ENCODE measurements at regions not wholly inside any gene's neighbourhood (a gene's known extent, or its start where the extent isn't known, plus 50 kb on each side); places are given as distances from the start of the nearest gene placed in this dataset.

DNA sequence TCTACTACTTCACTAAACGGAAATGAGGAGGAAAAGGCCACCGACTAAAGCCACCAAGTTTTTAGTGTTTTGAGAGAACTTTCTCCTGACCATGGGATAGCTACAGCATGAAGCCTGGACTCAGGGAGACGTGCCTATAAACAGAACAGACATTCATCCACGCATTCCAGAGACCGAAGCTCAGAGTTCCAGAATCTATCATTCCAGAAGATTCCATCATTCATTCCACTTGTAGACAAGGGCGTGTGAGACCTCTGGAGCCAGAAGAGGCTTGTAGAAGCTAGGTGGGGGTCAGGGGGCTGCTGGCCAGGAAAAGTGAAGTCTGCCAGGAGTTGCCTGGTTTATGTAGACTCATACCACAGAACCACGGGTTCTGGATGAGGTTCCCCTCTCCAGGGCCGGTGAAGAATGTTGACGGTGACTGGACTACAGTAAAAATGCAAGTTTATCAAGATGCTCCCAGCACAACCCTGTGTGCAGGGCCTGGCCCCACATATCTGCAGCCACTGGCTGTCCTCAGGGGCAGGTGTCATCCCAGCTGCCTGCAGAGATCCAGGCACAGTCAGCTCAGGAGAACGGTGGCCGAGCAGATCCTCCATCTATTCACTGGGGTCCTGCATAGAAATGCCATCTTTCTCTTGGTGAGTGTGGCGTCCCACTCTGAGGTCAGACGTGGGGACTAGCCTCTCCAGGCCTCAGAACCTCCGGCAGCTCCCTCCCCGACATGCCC lies 215.7 kb downstream of the USP6NL start:
- TF ChIP-seq ZNF274 (IDR thresholded peaks at IDR 0.05; ENCODE audit: borderline replicate concordance, extremely low read depth, low read length) = no peak
- TF ChIP-seq, protein P1, sequence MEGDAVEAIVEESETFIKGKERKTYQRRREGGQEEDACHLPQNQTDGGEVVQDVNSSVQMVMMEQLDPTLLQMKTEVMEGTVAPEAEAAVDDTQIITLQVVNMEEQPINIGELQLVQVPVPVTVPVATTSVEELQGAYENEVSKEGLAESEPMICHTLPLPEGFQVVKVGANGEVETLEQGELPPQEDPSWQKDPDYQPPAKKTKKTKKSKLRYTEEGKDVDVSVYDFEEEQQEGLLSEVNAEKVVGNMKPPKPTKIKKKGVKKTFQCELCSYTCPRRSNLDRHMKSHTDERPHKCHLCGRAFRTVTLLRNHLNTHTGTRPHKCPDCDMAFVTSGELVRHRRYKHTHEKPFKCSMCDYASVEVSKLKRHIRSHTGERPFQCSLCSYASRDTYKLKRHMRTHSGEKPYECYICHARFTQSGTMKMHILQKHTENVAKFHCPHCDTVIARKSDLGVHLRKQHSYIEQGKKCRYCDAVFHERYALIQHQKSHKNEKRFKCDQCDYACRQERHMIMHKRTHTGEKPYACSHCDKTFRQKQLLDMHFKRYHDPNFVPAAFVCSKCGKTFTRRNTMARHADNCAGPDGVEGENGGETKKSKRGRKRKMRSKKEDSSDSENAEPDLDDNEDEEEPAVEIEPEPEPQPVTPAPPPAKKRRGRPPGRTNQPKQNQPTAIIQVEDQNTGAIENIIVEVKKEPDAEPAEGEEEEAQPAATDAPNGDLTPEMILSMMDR (IDR thresholded peaks at IDR 0.05; ENCODE audit: control extremely low read depth in 1 of 3, insufficient read depth in 1 of 3, low read depth in 1 of 3, low read length in 3 of 3) = no peak
- no peak for TF ChIP-seq EP300 (IDR thresholded peaks at IDR 0.05; ENCODE audit: borderline replicate concordance in 1 of 2, low read depth in 2 of 2, low read length in 2 of 2)
- no peak for TF ChIP-seq JUN (IDR thresholded peaks at IDR 0.05; ENCODE audit: low read depth, low read length)
- no peak for TF ChIP-seq GABPA (IDR thresholded peaks at IDR 0.05; ENCODE audit: borderline replicate concordance, insufficient read depth, low read length)
- no peak for TF ChIP-seq EZH2 (IDR thresholded peaks at IDR 0.05; ENCODE audit: low read depth, low read length, severe bottlenecking)
- no peak for TF ChIP-seq SIN3A (conservative IDR thresholded peaks at IDR 0.05 in 1 of 2, IDR thresholded peaks at IDR 0.05 in 1 of 2; ENCODE audit: low read depth in 1 of 2, low read length in 2 of 2)
- no peak for TF ChIP-seq POU5F1 (IDR thresholded peaks at IDR 0.05; ENCODE audit: low read depth, low read length)

Data from H1 (cell line).